HG03565 (cell line): ENCODE measurements at regions not wholly inside any gene's neighbourhood (a gene's known extent, or its start where the extent isn't known, plus 50 kb on each side); places are given as distances from the start of the nearest gene placed in this dataset.
A peak's percentile ranks its signal among the peaks of the same experiment; 100 is the strongest.
"Not testable (repeated sequence)": the region's sequence is repeated elsewhere in the genome, so short reads cannot be mapped to it uniquely, and the experiment has no call there.

Source experiments
- ATAC-seq: cut with Tn5 transposase; IDR thresholded peaks from one replicate; pipeline ENCODE4 v1.9.1; 2021; ENCODE audit warnings: mild to moderate bottlenecking, moderate library complexity; ENCODE audit not compliant: unreplicated experiment

DNA sequence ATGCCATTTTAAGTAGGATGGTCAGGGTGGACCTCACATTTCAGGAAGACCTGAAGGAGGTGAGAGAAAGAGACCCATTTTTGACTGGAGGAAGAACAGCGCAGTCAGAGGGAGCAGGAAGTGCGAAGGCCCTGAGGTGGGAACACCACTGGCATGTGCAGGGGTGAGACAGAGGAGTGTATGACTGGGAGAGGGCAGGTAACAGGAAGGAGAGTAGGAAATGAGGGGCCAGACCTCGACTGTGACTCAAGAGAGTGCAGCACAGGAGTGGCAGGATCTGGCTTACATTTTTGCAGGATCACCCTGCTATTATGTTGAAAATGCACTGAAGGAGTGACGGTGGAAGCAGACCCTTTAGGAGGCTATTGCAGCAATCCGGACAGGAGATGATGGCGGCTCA, 117.7 kb upstream of the CDYL start:
- ATAC-seq = no peak

- ATAC-seq = no peak
These were observed 120.1 kb upstream of the CDYL start for GRCh38 chr6:4656106-4656505.

- ATAC-seq = no peak
These were observed 120.8 kb upstream of the CDYL start for GRCh38 chr6:4655196-4656025.

GRCh38 chr6:4653141-4653540, 123.1 kb upstream of the CDYL start:
- ATAC-seq = no peak

DNA sequence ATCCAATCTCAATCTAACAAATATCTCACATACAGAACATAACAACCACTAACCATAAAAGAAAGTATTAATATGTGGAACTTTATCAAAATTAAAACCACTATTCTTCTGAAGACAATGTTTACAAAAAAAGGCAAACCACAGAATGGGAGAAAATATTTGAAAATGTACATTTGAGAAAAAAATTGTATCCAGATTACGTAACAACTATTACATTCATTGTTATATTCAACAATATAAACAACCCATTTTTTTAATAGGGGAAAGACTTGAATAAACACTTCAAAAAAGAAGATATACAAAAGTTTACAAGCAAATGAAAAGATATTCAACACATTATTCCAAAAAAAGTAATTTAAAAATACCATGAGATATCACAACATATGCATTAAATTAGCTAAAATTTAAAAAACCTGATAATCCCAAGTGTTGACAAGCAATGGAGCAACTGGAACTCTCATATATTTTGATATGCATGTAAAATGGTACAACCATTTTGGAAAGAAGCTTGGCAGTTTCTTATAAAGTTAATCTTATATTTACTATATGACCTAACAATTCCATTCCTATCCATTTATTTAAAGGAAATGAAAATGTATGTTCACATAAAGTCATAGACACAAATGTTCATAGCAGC, 124.3 kb upstream of the CDYL start:
- no peak for ATAC-seq

DNA sequence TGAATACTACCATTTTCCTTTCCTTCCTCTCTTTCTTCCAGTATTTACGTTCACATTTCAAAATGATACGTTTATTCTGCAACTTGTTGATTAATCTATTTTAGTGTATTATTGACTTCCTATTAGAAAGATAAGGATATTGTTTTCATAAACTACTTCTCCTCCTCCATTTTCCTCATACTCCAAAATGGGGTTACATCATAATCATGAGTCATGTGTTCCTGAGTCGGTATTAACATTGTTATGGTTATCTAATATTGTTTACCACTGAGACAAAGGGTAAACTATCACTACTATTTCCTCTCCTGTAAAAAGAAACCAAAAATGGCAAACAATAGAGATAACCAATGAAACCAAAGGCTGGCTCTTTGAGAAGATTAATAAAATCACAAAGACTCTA, 126.5 kb upstream of the CDYL start:
- no peak for ATAC-seq

- ATAC-seq = no peak
These were observed 128.5 kb upstream of the CDYL start for GRCh38 chr6:4647414-4648365.

DNA sequence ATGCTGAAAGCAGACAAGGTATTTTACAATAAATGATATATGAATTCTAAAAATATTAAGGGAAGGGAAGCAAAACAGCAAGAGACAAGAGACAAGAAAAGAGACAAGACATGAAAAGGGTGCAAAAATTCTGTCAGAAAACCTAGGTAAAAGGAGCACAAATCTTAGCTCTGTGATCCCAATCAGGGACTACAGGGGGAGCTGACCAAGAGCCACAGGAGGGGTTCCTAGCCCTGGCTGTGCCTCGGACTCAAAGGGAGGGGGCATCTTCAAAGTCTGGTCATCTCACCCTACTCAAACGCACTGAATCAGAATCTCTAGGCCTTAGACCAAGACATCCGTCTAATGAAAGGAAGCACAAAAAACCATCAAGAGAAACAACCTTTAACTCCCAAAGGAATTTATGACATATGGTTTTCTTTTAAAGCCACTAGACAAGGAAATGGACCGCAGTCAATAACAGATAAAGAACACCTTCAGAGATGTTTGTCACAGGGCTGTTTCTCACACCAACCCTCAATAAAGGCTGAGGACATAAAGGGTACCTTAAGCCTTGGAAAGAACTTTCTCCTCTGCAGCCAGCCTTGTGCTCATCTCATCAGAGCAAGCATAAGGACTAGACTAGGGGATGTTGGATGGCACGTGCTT, 130.4 kb upstream of the CDYL start:
- no peak for ATAC-seq

- ATAC-seq = no peak
These were observed 131.2 kb upstream of the CDYL start for GRCh38 chr6:4644996-4645395.

GRCh38 chr6:4641461-4641860, 134.7 kb upstream of the CDYL start:
- no peak for ATAC-seq

DNA sequence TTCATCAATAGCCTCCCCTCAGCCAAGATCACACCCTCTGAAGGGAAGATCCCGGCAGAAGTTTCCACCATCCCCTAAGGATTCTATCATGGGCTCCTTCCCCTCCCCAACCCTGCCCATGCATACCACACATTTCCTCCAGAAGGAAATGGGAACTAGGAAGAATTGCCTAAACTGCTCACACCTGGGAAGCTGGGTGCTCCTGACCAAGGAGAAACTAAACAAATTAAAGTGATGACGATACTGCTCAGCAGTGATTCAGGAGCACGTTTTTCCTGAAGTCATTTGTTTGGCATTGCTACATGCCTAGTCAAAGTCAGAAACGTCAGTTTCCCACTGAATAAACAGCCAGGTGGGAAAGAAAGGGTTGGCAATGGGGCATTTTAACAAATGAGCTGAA, 136.1 kb upstream of the CDYL start:
- ATAC-seq = no peak

DNA sequence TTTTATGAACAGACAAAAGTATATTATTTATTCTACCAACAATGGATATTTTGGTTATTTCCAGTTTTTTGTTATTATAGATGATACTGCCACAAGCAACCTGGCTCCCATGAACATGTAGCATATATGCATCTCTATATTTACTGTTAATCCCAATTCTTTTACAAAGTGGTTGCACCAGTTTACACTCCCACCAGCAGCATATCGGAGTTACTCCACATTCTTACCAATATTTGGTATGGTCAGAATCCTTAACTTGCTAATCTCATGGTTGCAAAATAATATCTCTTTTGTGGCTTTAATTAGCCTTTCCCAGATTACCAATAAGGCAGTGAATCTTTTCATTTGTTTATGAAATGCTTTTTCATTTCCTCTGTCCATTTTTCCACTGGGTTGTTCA, 137.6 kb upstream of the CDYL start:
- ATAC-seq = no peak

- peak; percentile 80 for ATAC-seq
These were observed 138.3 kb upstream of the CDYL start for GRCh38 chr6:4637691-4638433.

DNA sequence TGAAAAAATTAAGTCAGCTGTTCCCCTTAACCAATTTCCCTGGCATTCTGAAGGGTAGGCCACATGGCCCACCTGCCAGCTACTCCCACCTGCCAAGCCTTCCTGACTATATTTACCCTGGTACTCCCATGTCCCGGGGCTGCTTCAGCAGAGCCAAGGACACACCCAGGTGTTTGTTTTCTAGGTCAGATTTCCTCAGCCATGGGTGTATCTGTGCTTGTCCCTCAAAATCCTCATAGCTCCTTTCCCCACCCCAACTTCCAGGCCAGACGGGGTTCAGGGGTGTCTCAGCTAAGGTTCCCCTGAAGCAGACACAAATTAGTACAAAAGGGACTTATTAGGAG, 139.4 kb upstream of the CDYL start:
- ATAC-seq = no peak

DNA sequence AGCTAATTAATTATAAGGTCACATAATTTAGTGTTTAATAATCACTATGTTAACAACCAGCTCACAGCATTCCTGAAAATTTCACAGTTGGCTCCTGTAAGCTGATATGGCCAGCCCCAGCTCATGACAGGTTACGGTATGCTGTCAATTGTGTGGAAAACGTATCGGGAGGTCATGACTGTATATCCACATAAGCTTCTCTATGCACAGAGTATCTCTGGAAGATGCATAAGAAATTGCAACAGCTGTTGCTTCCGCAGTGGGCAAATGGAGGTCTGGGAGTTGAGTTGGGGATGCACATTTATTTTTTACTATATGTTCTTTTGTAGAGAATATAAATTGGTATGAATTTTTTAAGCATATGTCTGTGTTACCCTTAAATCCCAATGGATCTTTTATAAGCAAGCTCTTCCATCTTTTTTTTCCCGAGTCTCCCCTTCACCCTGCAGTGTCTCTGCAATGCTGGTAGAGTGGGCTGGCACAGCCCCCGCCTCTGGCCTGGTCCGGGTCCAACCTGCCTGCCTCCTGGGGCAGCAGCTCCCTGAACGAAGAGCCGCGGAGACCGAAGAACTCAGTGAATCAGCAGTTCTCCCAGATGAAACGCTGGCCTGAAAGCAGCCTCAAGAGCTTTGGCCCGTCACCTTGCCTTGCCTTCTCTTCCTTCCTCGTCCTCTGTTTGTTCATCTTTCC, 139.9 kb upstream of the CDYL start:
- no peak for ATAC-seq

DNA sequence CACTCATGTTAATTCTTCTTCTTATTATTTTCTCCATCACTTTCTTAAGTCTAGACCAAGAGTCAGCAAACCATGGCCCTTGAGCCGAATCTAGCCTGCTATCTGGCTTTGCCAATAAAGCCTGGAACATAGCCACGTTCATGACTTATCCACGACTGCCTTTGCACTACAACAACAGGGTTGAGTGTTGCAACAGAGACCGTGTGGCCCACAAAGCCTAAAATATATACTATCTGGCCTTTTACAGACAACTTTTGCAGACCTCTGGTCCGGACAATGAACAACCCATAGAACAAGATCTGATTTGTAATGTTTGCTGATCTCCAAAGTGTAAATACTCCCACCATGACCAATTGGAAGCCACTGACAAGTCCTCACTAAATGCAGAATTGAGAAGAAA, 140.5 kb upstream of the CDYL start:
- no peak for ATAC-seq

- no peak for ATAC-seq
These were observed 143.8 kb upstream of the CDYL start for GRCh38 chr6:4632421-4632820.

DNA sequence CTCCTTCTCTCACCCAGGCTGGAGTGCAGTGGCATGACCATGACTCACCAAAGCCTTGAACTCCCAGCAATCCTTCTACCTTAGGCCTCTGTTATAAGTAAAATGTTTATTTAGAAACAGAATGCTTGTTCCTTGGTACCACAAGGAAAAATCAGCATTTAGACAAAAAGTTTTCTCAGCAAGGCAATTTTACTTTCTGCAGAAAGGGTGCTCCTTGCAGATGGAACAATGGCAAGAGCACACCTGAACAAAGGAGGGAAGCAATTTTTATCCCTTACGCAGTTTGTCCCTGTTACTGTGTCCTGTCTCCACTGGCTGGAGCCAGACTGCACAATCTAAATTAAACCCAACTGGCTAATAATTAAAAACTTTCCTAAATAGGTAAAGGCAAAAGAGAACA, 146.4 kb upstream of the CDYL start:
- not testable (repeated sequence) for ATAC-seq

DNA sequence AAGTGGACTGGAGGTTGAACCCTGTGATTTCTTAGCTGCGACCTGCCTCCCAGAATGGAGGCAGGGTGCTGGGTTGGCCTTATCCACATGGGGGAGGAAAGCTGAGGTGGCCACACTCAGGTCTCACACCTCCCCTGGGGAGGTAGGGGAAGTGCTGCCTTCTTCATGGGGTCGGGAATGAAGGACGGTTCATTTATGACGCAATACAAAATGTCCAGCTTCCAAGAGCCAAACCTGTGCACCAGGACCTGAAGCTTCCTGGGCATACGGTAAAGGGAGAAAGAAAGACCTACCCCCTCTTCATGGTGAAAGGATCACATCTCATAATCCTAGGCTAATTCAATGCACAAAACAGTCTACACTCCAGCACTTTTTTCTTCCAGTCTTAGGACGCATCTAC, 150.6 kb upstream of the CDYL start:
- ATAC-seq = no peak

DNA sequence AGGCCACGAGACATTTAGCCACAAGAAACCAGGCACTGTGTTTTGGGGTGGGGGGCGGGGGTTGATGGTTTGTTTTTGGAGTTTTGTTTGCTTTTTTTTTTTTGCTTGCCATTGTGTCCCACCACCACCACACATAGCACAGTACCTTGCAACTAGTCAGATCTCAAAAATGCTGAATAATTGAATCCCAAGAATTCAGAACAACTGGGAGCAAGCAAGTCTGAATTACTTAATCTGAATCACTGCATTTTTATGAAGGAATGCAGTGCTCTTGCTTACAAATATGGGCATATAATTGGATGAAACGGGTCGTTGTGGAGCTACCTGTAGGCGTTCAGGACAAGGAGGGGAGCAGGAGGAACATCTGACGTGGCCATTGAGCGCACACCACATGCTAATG, 151.5 kb upstream of the CDYL start:
- no peak for ATAC-seq
